ENCODE measurements at regions not wholly inside any gene's neighbourhood (a gene's known extent, or its start where the extent isn't known, plus 50 kb on each side); places are given as distances from the start of the nearest gene placed in this dataset.

- no peak for TF ChIP-seq CTCF (conservative IDR thresholded peaks at IDR 0.05)
- no peak overlapping the region for H3K27ac ChIP-seq
Measured at GRCh38 chr3:43909149-43909548, 218.4 kb downstream of the ABHD5 start.

- H3K27ac ChIP-seq: no peak overlapping the region
- no peak for TF ChIP-seq CTCF (conservative IDR thresholded peaks at IDR 0.05)
Measured at GRCh38 chr3:43910750-43911149, 220.0 kb downstream of the ABHD5 start.

- no peak for TF ChIP-seq CTCF (conservative IDR thresholded peaks at IDR 0.05)
- no peak overlapping the region for H3K27ac ChIP-seq
Measured at GRCh38 chr3:43913036-43913948, 222.6 kb downstream of the ABHD5 start.

- TF ChIP-seq CTCF (conservative IDR thresholded peaks at IDR 0.05): no peak
- no peak overlapping the region for H3K27ac ChIP-seq
Measured at GRCh38 chr3:43914269-43914668, 223.5 kb downstream of the ABHD5 start.

GRCh38 chr3:43915546-43915945 lies 224.8 kb downstream of the ABHD5 start:
- H3K27ac ChIP-seq: no peak overlapping the region
- no peak for TF ChIP-seq CTCF (conservative IDR thresholded peaks at IDR 0.05)

- TF ChIP-seq CTCF (conservative IDR thresholded peaks at IDR 0.05): no peak
- H3K27ac ChIP-seq: no peak overlapping the region
Measured at GRCh38 chr3:43917361-43917760, 226.6 kb downstream of the ABHD5 start.

GRCh38 chr3:43919029-43919428 lies 228.3 kb downstream of the ABHD5 start:
- H3K27ac ChIP-seq: no peak overlapping the region
- no peak for TF ChIP-seq CTCF (conservative IDR thresholded peaks at IDR 0.05)
